H1 (cell line): ENCODE measurements at regions not wholly inside any gene's neighbourhood (a gene's known extent, or its start where the extent isn't known, plus 50 kb on each side); places are given as distances from the start of the nearest gene placed in this dataset.

Experiments
- RFX5 ChIP-seq: IDR thresholded peaks from 2 replicates; pipeline ENCODE4 v1.6.1; 2011; ENCODE audit warnings: low read depth, low read length, improper control_type of control experiment, borderline replicate concordance
- SP2 ChIP-seq: IDR thresholded peaks from 2 replicates; pipeline ENCODE4 v1.6.1; 2012; ENCODE audit warnings: mild to moderate bottlenecking, low read length, inconsistent platforms

GRCh38 chr6:121799574-121799973 is 364.1 kb downstream of the GJA1 start:
- TF ChIP-seq SP2, result no peak
- no peak for TF ChIP-seq RFX5
